ENCODE measurements at regions not wholly inside any gene's neighbourhood (a gene's known extent, or its start where the extent isn't known, plus 50 kb on each side); places are given as distances from the start of the nearest gene placed in this dataset.

- DNase-seq (ENCODE audit: low spot score): no peak
These were observed 222.5 kb upstream of the TCERG1L start for GRCh38 chr10:131533846-131534526.

GRCh38 chr10:131534836-131535235, 223.3 kb upstream of the TCERG1L start:
- no peak for TF ChIP-seq CTCF (IDR thresholded peaks at IDR 0.05)
- Histone ChIP-seq H3K4me3 (no peak overlapping the region), H3K27ac (no peak overlapping the region)
- no peak for DNase-seq (ENCODE audit: low spot score)

More at GRCh38 chr10:131533846-131534526, 222.5 kb upstream of the TCERG1L start:
- Histone ChIP-seq H3K4me3 (no peak overlapping the region), H3K27ac (no peak overlapping the region)
- TF ChIP-seq CTCF (IDR thresholded peaks at IDR 0.05): no peak

- TF ChIP-seq CTCF (IDR thresholded peaks at IDR 0.05): no peak
- no peak for DNase-seq (ENCODE audit: low spot score)
- no peak overlapping the region for H3K27ac ChIP-seq
- H3K4me3 ChIP-seq: no peak overlapping the region
These were observed 225.2 kb upstream of the TCERG1L start for GRCh38 chr10:131536676-131537075.

GRCh38 chr10:131537281-131537680, 225.8 kb upstream of the TCERG1L start:
- no peak overlapping the region for H3K27ac ChIP-seq
- no peak for TF ChIP-seq CTCF (IDR thresholded peaks at IDR 0.05)
- H3K4me3 ChIP-seq: no peak overlapping the region
- no peak for DNase-seq (ENCODE audit: low spot score)

GRCh38 chr10:131544495-131544894, 233.0 kb upstream of the TCERG1L start:
- no peak for DNase-seq (ENCODE audit: low spot score)
- no peak for TF ChIP-seq CTCF (IDR thresholded peaks at IDR 0.05)
- no peak overlapping the region for H3K27ac ChIP-seq
- no peak overlapping the region for H3K4me3 ChIP-seq

GRCh38 chr10:131546086-131546810, 234.7 kb upstream of the TCERG1L start:
- peak; percentile 36 for DNase-seq (ENCODE audit: low spot score)
- no peak for TF ChIP-seq CTCF (IDR thresholded peaks at IDR 0.05)
- no peak overlapping the region for H3K27ac ChIP-seq
- no peak overlapping the region for H3K4me3 ChIP-seq
